K562 (cell line): ENCODE measurements at regions not wholly inside any gene's neighbourhood (a gene's known extent, or its start where the extent isn't known, plus 50 kb on each side); places are given as distances from the start of the nearest gene placed in this dataset.

Experiments
- MEF2D ChIP-seq: conservative IDR thresholded peaks from 2 replicates; pipeline ENCODE4 v1.6.1; 2016; ENCODE audit warnings: low read depth, missing genetic modification characterization, missing compliant biosample characterization
- NEUROD1 ChIP-seq: fragments of 150-350 bp; IDR thresholded peaks from 2 replicates; pipeline ENCODE4 v1.6.1; 2014; ENCODE audit warnings: borderline replicate concordance, low read length, low read depth; ENCODE audit not compliant: partially characterized antibody
- NR2C2 ChIP-seq, 2 experiments: fragments of 200-800 bp in 1 of 2; sonication (Bioruptor generic) in 1 of 2; sonication (generic) in 1 of 2; formaldehyde crosslinking in 1 of 2; IDR thresholded peaks; 2 replicates each; pipeline versions ENCODE4 v1.6.1 to v1.8.0; 2016 to 2022; ENCODE audit warnings: mild to moderate bottlenecking in 1 of 2, missing compliant biosample characterization in 1 of 2, missing genetic modification characterization in 1 of 2, missing genetic modification reagents in 1 of 2
- PKNOX1 ChIP-seq: fragments of 450-650 bp; IDR thresholded peaks from 2 replicates; pipeline ENCODE4 v1.6.1; 2016
- SMARCA5 ChIP-seq: fragments of 450-650 bp; IDR thresholded peaks from 2 replicates; pipeline ENCODE4 v1.6.1; 2016
- VEZF1 ChIP-seq: fragments of 200-800 bp; sonication (Bioruptor generic); IDR thresholded peaks from 2 replicates; pipeline ENCODE4 v1.6.1; 2017; ENCODE audit warnings: missing genetic modification characterization, missing compliant biosample characterization
- ZBTB33 ChIP-seq: sonication (generic); formaldehyde crosslinking; IDR thresholded peaks from 2 replicates; pipeline ENCODE4 v1.8.1; 2023; ENCODE audit warnings: mild to moderate bottlenecking, missing genetic modification reagents
- TF ChIP-seq, protein P1 (sequence below): sonication (generic); formaldehyde crosslinking; IDR thresholded peaks from 2 replicates; pipeline ENCODE4 v1.8.0; 2023; ENCODE audit warnings: missing genetic modification reagents, mild to moderate bottlenecking, borderline replicate concordance
- TF ChIP-seq, protein P2 (sequence below), 2 experiments: IDR thresholded peaks in 1 of 2; conservative IDR thresholded peaks in 1 of 2; 2 replicates each; pipeline ENCODE4 v1.6.1; 2016; ENCODE audit warnings: low read depth in 2 of 2, mild to moderate bottlenecking in 1 of 2, missing compliant biosample characterization in 1 of 2, missing genetic modification characterization in 1 of 2, moderate library complexity in 1 of 2
- TF ChIP-seq, protein P3 (sequence below): fragments of 250-450 bp; sonication (Bioruptor Pico); IDR thresholded peaks from 2 replicates; pipeline ENCODE4 v1.4.0; 2020; ENCODE audit warnings: borderline replicate concordance

DNA sequence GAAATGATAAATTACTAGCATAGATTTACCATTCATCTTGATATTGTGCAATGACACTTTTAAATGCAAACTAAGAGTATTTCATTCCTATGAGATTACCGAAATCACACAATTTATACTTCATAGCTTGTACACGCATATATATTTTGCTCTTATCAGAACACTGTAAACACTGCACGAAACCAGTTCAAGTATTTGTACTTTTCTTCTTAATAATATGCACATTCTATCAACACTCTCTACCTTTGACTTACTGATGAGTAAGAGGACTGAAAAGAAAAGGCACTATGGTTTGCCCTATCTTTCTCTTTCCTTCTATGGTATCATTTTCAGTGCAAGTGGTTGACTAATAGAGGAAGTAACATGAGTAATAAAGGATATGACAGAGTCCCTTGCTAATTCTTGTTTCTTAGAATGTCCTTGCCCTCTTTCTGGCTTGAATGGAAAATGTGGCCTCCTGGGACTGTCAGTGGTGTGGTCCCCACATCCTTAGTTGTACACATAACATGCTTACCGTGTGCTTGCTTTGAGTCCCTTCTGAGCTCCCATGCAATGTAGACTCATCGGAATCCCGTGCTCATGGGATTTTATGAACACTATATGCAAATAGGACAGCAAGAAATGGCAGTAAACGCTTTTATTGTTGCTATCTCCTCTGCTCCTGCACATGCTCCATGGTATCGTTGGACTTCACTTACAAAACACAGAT is 363.5 kb upstream of the TNP1 start (continued):
- TF ChIP-seq, protein P1, sequence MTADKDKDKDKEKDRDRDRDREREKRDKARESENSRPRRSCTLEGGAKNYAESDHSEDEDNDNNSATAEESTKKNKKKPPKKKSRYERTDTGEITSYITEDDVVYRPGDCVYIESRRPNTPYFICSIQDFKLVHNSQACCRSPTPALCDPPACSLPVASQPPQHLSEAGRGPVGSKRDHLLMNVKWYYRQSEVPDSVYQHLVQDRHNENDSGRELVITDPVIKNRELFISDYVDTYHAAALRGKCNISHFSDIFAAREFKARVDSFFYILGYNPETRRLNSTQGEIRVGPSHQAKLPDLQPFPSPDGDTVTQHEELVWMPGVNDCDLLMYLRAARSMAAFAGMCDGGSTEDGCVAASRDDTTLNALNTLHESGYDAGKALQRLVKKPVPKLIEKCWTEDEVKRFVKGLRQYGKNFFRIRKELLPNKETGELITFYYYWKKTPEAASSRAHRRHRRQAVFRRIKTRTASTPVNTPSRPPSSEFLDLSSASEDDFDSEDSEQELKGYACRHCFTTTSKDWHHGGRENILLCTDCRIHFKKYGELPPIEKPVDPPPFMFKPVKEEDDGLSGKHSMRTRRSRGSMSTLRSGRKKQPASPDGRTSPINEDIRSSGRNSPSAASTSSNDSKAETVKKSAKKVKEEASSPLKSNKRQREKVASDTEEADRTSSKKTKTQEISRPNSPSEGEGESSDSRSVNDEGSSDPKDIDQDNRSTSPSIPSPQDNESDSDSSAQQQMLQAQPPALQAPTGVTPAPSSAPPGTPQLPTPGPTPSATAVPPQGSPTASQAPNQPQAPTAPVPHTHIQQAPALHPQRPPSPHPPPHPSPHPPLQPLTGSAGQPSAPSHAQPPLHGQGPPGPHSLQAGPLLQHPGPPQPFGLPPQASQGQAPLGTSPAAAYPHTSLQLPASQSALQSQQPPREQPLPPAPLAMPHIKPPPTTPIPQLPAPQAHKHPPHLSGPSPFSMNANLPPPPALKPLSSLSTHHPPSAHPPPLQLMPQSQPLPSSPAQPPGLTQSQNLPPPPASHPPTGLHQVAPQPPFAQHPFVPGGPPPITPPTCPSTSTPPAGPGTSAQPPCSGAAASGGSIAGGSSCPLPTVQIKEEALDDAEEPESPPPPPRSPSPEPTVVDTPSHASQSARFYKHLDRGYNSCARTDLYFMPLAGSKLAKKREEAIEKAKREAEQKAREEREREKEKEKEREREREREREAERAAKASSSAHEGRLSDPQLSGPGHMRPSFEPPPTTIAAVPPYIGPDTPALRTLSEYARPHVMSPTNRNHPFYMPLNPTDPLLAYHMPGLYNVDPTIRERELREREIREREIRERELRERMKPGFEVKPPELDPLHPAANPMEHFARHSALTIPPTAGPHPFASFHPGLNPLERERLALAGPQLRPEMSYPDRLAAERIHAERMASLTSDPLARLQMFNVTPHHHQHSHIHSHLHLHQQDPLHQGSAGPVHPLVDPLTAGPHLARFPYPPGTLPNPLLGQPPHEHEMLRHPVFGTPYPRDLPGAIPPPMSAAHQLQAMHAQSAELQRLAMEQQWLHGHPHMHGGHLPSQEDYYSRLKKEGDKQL (CRISPR knock-in tag): no peak
- TF ChIP-seq SMARCA5 (no peak), PKNOX1 (no peak), MEF2D (tag) (no peak), VEZF1 (CRISPR knock-in tag) (no peak), NR2C2 (CRISPR knock-in tag; IDR thresholded peaks at IDR 0.05) (no peak), NR2C2 (tag; IDR thresholded peaks at IDR 0.05) (peak; percentile 27; the same call in 1 of the 2 replicates), NEUROD1 (no peak), ZBTB33 (CRISPR knock-in tag) (0 out of 2 replicates have a peak, but pooled peaks have one; percentile 20)
- TF ChIP-seq, protein P2, sequence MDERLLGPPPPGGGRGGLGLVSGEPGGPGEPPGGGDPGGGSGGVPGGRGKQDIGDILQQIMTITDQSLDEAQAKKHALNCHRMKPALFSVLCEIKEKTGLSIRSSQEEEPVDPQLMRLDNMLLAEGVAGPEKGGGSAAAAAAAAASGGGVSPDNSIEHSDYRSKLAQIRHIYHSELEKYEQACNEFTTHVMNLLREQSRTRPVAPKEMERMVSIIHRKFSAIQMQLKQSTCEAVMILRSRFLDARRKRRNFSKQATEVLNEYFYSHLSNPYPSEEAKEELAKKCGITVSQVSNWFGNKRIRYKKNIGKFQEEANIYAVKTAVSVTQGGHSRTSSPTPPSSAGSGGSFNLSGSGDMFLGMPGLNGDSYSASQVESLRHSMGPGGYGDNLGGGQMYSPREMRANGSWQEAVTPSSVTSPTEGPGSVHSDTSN (CRISPR knock-in tag; IDR thresholded peaks at IDR 0.05; ENCODE audit: low read depth): no peak
- TF ChIP-seq, protein P2 (tag; conservative IDR thresholded peaks at IDR 0.05; ENCODE audit: low read depth): no peak
- TF ChIP-seq, protein P3, sequence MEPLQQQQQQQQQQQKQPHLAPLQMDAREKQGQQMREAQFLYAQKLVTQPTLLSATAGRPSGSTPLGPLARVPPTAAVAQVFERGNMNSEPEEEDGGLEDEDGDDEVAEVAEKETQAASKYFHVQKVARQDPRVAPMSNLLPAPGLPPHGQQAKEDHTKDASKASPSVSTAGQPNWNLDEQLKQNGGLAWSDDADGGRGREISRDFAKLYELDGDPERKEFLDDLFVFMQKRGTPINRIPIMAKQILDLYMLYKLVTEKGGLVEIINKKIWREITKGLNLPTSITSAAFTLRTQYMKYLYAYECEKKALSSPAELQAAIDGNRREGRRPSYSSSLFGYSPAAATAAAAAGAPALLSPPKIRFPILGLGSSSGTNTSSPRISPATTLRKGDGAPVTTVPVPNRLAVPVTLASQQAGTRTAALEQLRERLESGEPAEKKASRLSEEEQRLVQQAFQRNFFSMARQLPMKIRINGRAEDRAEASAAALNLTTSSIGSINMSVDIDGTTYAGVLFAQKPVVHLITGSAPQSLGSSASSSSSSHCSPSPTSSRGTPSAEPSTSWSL (CRISPR knock-in tag): no peak
